ENCODE measurements at regions not wholly inside any gene's neighbourhood (a gene's known extent, or its start where the extent isn't known, plus 50 kb on each side); places are given as distances from the start of the nearest gene placed in this dataset.

DNA sequence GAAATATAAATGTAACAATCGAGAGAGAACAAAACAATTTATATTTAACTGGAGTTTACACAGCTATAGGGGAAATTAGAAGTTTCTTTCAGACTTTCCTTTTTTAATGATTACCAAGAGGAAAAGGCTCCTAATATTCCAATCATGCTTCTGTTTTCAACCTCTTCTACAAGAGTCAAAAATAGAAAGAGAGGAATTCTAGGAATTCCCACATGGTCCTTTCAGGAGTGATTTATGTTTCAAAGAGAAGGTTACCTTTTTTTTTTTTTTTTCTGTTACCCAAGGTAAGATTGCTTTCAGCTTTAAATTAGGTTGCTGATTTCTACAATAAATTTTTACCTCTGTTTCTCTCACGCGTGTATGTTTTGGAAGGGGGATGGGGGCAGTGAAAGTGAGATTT is 355.3 kb upstream of the DCBLD2 start:
- H3K36me3 Mint-ChIP-seq (ENCODE audit: low read depth, unreplicated experiment): no peaks in the 10 kb centered on the region
- no peak overlapping the region for H3K27ac Mint-ChIP-seq (ENCODE audit: unreplicated experiment)
- H3K27me3 Mint-ChIP-seq (ENCODE audit: unreplicated experiment): peaks cover 1% of the 10 kb centered on the region
- H3K9me3 Mint-ChIP-seq (ENCODE audit: unreplicated experiment): no peaks in the 10 kb centered on the region
- no peaks in the 10 kb centered on the region for H3K4me1 Mint-ChIP-seq (ENCODE audit: unreplicated experiment)
- TF ChIP-seq, protein P1, sequence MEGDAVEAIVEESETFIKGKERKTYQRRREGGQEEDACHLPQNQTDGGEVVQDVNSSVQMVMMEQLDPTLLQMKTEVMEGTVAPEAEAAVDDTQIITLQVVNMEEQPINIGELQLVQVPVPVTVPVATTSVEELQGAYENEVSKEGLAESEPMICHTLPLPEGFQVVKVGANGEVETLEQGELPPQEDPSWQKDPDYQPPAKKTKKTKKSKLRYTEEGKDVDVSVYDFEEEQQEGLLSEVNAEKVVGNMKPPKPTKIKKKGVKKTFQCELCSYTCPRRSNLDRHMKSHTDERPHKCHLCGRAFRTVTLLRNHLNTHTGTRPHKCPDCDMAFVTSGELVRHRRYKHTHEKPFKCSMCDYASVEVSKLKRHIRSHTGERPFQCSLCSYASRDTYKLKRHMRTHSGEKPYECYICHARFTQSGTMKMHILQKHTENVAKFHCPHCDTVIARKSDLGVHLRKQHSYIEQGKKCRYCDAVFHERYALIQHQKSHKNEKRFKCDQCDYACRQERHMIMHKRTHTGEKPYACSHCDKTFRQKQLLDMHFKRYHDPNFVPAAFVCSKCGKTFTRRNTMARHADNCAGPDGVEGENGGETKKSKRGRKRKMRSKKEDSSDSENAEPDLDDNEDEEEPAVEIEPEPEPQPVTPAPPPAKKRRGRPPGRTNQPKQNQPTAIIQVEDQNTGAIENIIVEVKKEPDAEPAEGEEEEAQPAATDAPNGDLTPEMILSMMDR (IDR thresholded peaks at IDR 0.05; ENCODE audit: unreplicated experiment): no peak
- DNase-seq (ENCODE audit: low spot score): no peak
- no peak overlapping the region for H3K4me3 Mint-ChIP-seq (ENCODE audit: unreplicated experiment)

DNA sequence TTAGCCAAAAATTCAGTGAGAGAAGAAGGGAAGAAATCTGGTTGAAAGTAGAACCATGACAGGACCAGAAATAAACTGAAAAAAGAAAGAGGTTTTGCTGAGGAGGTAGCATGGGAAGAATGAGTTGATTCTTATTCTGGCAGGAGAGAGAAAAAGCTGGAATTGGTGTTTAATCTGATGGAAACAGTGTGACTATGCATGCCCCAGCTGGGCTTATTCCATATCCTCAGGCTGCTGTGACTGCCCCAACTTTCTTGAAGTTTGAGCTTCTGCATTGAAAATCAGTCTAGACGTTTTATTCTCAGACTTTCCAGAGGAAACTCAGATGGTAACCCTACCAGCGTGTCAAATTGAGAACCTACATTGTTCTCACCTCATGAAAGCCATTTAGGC is 352.5 kb upstream of the DCBLD2 start:
- H3K4me3 Mint-ChIP-seq (ENCODE audit: unreplicated experiment): no peak overlapping the region
- H3K27ac Mint-ChIP-seq (ENCODE audit: unreplicated experiment): no peak overlapping the region
- no peaks in the 10 kb centered on the region for H3K9me3 Mint-ChIP-seq (ENCODE audit: unreplicated experiment)
- H3K27me3 Mint-ChIP-seq (ENCODE audit: unreplicated experiment): no peaks in the 10 kb centered on the region
- TF ChIP-seq, protein P1 (IDR thresholded peaks at IDR 0.05; ENCODE audit: unreplicated experiment): no peak
- H3K36me3 Mint-ChIP-seq (ENCODE audit: low read depth, unreplicated experiment): no peaks in the 10 kb centered on the region
- DNase-seq (ENCODE audit: low spot score): no peak
- H3K4me1 Mint-ChIP-seq (ENCODE audit: unreplicated experiment): no peaks in the 10 kb centered on the region

DNA sequence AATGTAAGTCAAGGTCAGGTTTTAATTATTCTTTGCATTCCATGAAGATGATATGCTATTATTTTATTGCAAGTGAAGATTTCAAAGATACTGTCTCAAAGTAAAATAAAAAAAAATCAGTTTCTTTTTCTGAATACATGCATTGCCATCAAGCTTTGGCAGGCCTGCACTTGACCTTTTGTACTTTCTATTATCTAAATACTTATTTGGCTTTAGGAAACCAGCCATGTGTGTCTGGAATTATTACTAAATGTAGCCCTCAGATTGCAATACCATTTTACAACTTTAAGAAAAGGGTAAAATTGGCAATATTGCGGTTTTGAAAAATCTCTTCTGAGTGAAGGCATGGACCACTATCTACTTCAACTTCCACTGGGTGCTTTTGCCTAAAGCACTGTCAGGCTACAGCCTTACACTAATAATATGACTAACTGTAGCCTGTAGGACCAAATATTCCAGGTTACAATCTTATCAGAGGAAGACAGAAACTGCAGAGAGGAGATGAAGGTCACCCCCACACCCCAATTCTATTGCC is 349.4 kb upstream of the DCBLD2 start:
- Mint-ChIP-seq H3K4me1 (ENCODE audit: unreplicated experiment) (no peaks in the 10 kb centered on the region), H3K4me3 (ENCODE audit: unreplicated experiment) (no peak overlapping the region), H3K27me3 (ENCODE audit: unreplicated experiment) (no peaks in the 10 kb centered on the region), H3K36me3 (ENCODE audit: low read depth, unreplicated experiment) (no peaks in the 10 kb centered on the region), H3K9me3 (ENCODE audit: unreplicated experiment) (no peaks in the 10 kb centered on the region), H3K27ac (ENCODE audit: unreplicated experiment) (no peak overlapping the region)
- no peak for DNase-seq (ENCODE audit: low spot score)
- TF ChIP-seq, protein P1 (IDR thresholded peaks at IDR 0.05; ENCODE audit: unreplicated experiment): no peak

DNA sequence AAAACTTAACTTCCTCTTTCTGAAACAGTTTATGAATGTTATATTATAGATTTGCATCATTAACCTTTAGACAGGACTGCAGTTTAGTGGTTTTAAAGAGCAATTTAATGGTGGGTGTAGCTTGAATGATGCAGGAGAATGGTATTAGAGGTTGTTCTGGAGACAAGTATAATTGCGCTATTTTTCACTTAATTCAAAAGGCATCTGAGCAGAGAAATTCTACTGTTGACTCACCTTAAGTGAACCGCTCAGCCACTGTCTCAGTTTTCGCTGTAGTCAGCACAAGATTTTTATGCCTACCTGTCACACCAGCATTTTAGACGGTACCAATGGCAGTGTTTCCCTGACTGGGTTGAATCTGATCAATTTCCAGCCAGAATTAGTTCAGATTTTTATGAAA is 348.8 kb upstream of the DCBLD2 start:
- no peak for DNase-seq (ENCODE audit: low spot score)
- Mint-ChIP-seq H3K27me3 (ENCODE audit: unreplicated experiment) (no peaks in the 10 kb centered on the region), H3K36me3 (ENCODE audit: low read depth, unreplicated experiment) (no peaks in the 10 kb centered on the region), H3K9me3 (ENCODE audit: unreplicated experiment) (no peaks in the 10 kb centered on the region), H3K4me3 (ENCODE audit: unreplicated experiment) (no peak overlapping the region), H3K4me1 (ENCODE audit: unreplicated experiment) (no peaks in the 10 kb centered on the region), H3K27ac (ENCODE audit: unreplicated experiment) (no peak overlapping the region)
- TF ChIP-seq, protein P1 (IDR thresholded peaks at IDR 0.05; ENCODE audit: unreplicated experiment): no peak

DNA sequence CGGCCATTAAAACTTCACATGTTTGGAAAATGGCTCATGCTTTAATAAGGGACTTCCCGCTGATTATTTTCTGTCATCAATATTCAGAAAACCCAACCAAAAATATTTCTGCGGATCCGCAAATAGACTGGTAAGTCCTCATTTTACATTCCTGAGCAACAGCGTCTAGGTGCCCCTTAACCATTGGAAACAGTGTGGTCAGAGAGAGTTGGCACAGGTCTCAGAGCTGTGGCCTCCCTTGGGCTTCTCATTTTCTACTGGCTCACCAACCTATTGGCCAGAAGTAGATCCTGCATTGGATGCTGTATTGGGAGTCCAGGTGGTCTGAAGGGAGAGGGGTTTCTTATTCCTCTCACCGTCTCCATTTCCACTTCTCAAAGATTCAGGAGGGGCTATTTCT is 348.1 kb upstream of the DCBLD2 start:
- Mint-ChIP-seq H3K27ac (ENCODE audit: unreplicated experiment) (no peak overlapping the region), H3K27me3 (ENCODE audit: unreplicated experiment) (peaks cover 2% of the 10 kb centered on the region), H3K4me1 (ENCODE audit: unreplicated experiment) (no peaks in the 10 kb centered on the region), H3K36me3 (ENCODE audit: low read depth, unreplicated experiment) (no peaks in the 10 kb centered on the region), H3K9me3 (ENCODE audit: unreplicated experiment) (no peaks in the 10 kb centered on the region), H3K4me3 (ENCODE audit: unreplicated experiment) (no peak overlapping the region)
- DNase-seq (ENCODE audit: low spot score): no peak
- TF ChIP-seq, protein P1 (IDR thresholded peaks at IDR 0.05; ENCODE audit: unreplicated experiment): no peak

Measured in endothelial cell (in vitro differentiated cells).